Gastrocnemius medialis (tissue), 4 donors: ENCODE measurements at regions not wholly inside any gene's neighbourhood (a gene's known extent, or its start where the extent isn't known, plus 50 kb on each side); places are given as distances from the start of the nearest gene placed in this dataset.
"Not testable (repeated sequence)": the region's sequence is repeated elsewhere in the genome, so short reads cannot be mapped to it uniquely, and the experiment has no call there.

ENCODE experiments used
- CTCF ChIP-seq, 5 experiments: fragments of 450-650 bp in 3 of 5; fragments of 200-600 bp in 2 of 5; sonication (generic) in 2 of 5; IDR thresholded peaks in 4 of 5; conservative IDR thresholded peaks in 1 of 5; 1 replicate in 4 of 5; 2 replicates in 1 of 5; pipeline ENCODE4 v1.5.1; 2016 to 2019; ENCODE audit warnings: antibody characterized with exemption in 5 of 5, mild to moderate bottlenecking in 3 of 5, moderate library complexity in 3 of 5
- POLR2A ChIP-seq, 2 donors: fragments of 450-650 bp; IDR thresholded peaks; one replicate each; pipeline ENCODE4 v1.6.1; 2017; ENCODE audit warnings: antibody characterized with exemption in 2 of 2, mild to moderate bottlenecking in 2 of 2, moderate library complexity in 2 of 2

DNA sequence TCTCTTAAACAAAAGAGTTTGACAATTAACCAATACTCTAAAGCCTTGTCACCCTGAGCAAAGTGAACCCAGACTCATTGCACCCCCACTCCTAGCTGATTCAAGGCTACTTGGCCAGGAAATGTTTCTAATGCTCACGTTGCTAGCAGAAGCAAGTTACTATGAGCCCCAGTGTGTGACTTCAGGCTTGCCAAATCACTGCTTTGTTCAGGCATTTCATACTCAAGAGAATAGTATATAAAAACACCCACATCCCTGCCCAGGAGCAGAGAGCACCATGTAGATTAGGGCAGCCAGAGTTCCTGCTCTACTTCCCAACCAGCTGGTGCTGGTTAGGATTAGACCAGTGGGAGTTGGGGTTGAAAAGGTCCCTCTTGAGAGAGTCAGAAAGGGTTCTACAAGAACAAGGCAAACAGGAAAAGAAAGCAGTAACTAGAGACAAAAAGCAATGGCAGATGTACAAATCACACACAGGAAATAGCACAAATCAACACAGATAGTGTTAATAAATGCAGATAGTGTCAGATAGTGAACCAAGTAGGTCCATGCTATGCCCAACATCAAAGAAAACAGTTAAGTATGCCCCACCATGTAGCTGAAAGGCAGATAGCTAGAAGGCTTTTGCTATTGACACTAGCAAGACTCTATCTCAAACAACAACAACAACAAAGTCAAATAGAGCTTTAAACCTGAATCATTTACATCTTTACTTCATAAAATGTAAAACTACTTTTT, 314.3 kb downstream of the GOLGA6L6 start:
- TF ChIP-seq CTCF (IDR thresholded peaks at IDR 0.05 in 4 of 5, conservative IDR thresholded peaks at IDR 0.05 in 1 of 5); POLR2A (IDR thresholded peaks at IDR 0.05): not testable (repeated sequence)
